ENCODE measurements at regions not wholly inside any gene's neighbourhood (a gene's known extent, or its start where the extent isn't known, plus 50 kb on each side); places are given as distances from the start of the nearest gene placed in this dataset.

DNA sequence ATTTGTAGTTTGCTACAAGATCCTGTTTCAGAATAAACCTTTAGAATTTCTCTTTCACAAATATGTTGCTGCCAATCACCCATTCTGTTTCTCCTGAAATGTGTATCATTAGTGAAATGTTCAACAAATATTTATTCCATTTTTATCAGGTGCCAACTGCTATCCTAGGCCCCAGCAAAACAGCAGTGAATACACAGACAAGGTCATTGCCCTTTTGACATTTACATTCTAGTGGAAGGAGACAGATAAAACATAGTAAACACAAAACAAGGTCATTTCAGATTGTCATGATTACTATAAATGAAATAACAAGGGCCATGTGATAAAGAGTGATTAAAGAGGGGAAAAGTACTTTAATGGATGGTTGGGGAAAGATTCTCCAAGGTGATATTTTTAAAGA is 404.8 kb upstream of the PHF14 start (continued):
- no peak for TF ChIP-seq ZNF280C (tag by site-specific recombination; IDR thresholded peaks at IDR 0.05)
- TF ChIP-seq ZNF555 (tag by site-specific recombination; conservative IDR thresholded peaks at IDR 0.05): no peak
- TF ChIP-seq, protein P1, sequence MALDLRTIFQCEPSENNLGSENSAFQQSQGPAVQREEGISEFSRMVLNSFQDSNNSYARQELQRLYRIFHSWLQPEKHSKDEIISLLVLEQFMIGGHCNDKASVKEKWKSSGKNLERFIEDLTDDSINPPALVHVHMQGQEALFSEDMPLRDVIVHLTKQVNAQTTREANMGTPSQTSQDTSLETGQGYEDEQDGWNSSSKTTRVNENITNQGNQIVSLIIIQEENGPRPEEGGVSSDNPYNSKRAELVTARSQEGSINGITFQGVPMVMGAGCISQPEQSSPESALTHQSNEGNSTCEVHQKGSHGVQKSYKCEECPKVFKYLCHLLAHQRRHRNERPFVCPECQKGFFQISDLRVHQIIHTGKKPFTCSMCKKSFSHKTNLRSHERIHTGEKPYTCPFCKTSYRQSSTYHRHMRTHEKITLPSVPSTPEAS (tag by site-specific recombination; IDR thresholded peaks at IDR 0.05): no peak
- no peak for TF ChIP-seq ZNF214 (tag by site-specific recombination; IDR thresholded peaks at IDR 0.05; ENCODE audit: borderline replicate concordance)
- no peak for TF ChIP-seq TSHZ1 (tag by site-specific recombination; IDR thresholded peaks at IDR 0.05; ENCODE audit: borderline replicate concordance)
- no peak for TF ChIP-seq ZNF624 (tag by site-specific recombination; IDR thresholded peaks at IDR 0.05)
- TF ChIP-seq, protein P2, sequence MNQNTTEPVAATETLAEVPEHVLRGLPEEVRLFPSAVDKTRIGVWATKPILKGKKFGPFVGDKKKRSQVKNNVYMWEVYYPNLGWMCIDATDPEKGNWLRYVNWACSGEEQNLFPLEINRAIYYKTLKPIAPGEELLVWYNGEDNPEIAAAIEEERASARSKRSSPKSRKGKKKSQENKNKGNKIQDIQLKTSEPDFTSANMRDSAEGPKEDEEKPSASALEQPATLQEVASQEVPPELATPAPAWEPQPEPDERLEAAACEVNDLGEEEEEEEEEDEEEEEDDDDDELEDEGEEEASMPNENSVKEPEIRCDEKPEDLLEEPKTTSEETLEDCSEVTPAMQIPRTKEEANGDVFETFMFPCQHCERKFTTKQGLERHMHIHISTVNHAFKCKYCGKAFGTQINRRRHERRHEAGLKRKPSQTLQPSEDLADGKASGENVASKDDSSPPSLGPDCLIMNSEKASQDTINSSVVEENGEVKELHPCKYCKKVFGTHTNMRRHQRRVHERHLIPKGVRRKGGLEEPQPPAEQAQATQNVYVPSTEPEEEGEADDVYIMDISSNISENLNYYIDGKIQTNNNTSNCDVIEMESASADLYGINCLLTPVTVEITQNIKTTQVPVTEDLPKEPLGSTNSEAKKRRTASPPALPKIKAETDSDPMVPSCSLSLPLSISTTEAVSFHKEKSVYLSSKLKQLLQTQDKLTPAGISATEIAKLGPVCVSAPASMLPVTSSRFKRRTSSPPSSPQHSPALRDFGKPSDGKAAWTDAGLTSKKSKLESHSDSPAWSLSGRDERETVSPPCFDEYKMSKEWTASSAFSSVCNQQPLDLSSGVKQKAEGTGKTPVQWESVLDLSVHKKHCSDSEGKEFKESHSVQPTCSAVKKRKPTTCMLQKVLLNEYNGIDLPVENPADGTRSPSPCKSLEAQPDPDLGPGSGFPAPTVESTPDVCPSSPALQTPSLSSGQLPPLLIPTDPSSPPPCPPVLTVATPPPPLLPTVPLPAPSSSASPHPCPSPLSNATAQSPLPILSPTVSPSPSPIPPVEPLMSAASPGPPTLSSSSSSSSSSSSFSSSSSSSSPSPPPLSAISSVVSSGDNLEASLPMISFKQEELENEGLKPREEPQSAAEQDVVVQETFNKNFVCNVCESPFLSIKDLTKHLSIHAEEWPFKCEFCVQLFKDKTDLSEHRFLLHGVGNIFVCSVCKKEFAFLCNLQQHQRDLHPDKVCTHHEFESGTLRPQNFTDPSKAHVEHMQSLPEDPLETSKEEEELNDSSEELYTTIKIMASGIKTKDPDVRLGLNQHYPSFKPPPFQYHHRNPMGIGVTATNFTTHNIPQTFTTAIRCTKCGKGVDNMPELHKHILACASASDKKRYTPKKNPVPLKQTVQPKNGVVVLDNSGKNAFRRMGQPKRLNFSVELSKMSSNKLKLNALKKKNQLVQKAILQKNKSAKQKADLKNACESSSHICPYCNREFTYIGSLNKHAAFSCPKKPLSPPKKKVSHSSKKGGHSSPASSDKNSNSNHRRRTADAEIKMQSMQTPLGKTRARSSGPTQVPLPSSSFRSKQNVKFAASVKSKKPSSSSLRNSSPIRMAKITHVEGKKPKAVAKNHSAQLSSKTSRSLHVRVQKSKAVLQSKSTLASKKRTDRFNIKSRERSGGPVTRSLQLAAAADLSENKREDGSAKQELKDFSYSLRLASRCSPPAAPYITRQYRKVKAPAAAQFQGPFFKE (tag by site-specific recombination; IDR thresholded peaks at IDR 0.05; ENCODE audit: borderline replicate concordance): no peak
- TF ChIP-seq MEIS1 (CRISPR knock-in tag; IDR thresholded peaks at IDR 0.05; ENCODE audit: borderline replicate concordance): no peak

GRCh38 chr7:10571759-10572158 is 401.9 kb upstream of the PHF14 start:
- no peaks in the 10 kb centered on the region for H3K9me3 ChIP-seq (ENCODE audit: control insufficient read depth, insufficient read depth, low read depth, low read length)
- H3K27ac ChIP-seq (ENCODE audit: extremely low read depth, low read depth, low read length): no peak overlapping the region
- no peaks in the 10 kb centered on the region for H3K36me3 ChIP-seq (ENCODE audit: control insufficient read depth in 2 of 2, insufficient read depth in 1 of 2, low read length in 2 of 2)
- H3K4me1 ChIP-seq (ENCODE audit: control insufficient read depth, insufficient read depth, low read length): no peaks in the 10 kb centered on the region
- H3K4me3 ChIP-seq (ENCODE audit: low read depth, low read length): no peak overlapping the region
- TF ChIP-seq ZNF670 (tag by site-specific recombination; IDR thresholded peaks at IDR 0.05; ENCODE audit: low read depth) (no peak), ZNF202 (tag by site-specific recombination; IDR thresholded peaks at IDR 0.05; ENCODE audit: borderline replicate concordance) (no peak), ZNF426 (tag by site-specific recombination; IDR thresholded peaks at IDR 0.05) (no peak), GLIS2 (tag by site-specific recombination; IDR thresholded peaks at IDR 0.05) (no peak), HOXC10 (CRISPR knock-in tag; IDR thresholded peaks at IDR 0.05) (no peak), ZNF600 (tag by site-specific recombination; IDR thresholded peaks at IDR 0.05) (no peak), GLIS1 (tag by site-specific recombination; IDR thresholded peaks at IDR 0.05) (no peak)
- POLR2A ChIA-PET: no interaction called here
- CTCF ChIA-PET: no interaction called here

All from HEK293 (cell line).